Caco-2 (cell line): ENCODE measurements at regions not wholly inside any gene's neighbourhood (a gene's known extent, or its start where the extent isn't known, plus 50 kb on each side); places are given as distances from the start of the nearest gene placed in this dataset.

Source experiments
- BruUV-seq: library from RNA; stranded (reverse); fragments of 400-500 nt; replicated peaks from 2 replicates; lab custom pipeline; 2021; lab: Mats Ljungman, UMichigan
- CTCF ChIA-PET: fragments of 300-600 bp; sonication (Branson Sonifier 250); formaldehyde crosslinking; loops from one replicate; lab custom pipeline; 2022; ENCODE audit warnings: antibody characterized with exemption; lab: Charles Lee
- POLR2A ChIA-PET: fragments of 300-600 bp; sonication (Branson Sonifier 250); formaldehyde crosslinking; loops from one replicate; lab custom pipeline; 2022; ENCODE audit warnings: antibody characterized with exemption; lab: Charles Lee
- DNase-seq, 2 experiments: peaks; one replicate each; pipeline versions ENCODE4 v3.0.0 to v3.0.0-alpha.2; 2020 to 2022
- H3K27me3 ChIP-seq: replicated peaks from 2 replicates; pipeline ENCODE4 v1.6.0; 2011; ENCODE audit warnings: low read length; ENCODE audit not compliant: control insufficient read depth, insufficient read depth
- H3K36me3 ChIP-seq: 2 replicates; pipeline ENCODE4 v1.5.1; 2011; ENCODE audit warnings: low read length; ENCODE audit not compliant: control insufficient read depth, insufficient read depth
- H3K4me1 ChIP-seq: fragments of 250-450 bp; sonication (Bioruptor Pico); 2 replicates; pipeline ENCODE4 v1.5.1; 2020; ENCODE audit warnings: mild to moderate bottlenecking
- H3K4me3 ChIP-seq: 2 replicates; pipeline ENCODE4 v1.5.1; 2011; ENCODE audit warnings: low read depth, mild to moderate bottlenecking, control low read depth, low read length
- H3K9me3 ChIP-seq: fragments of 250-450 bp; sonication (Bioruptor Pico); 2 replicates; pipeline ENCODE4 v1.5.1; 2020; ENCODE audit warnings: mild to moderate bottlenecking, moderate library complexity
- H3K27ac Mint-ChIP-seq: one replicate; pipeline ENCODE4 v1.8.0; 2022; ENCODE audit warnings: mixed read lengths; ENCODE audit not compliant: unreplicated experiment
- H3K27me3 Mint-ChIP-seq: one replicate; pipeline ENCODE4 v1.8.0; 2022; ENCODE audit warnings: mixed read lengths; ENCODE audit not compliant: insufficient read depth, unreplicated experiment
- H3K36me3 Mint-ChIP-seq: one replicate; pipeline ENCODE4 v1.8.0; 2022; ENCODE audit warnings: mild to moderate bottlenecking, mixed read lengths; ENCODE audit not compliant: insufficient read depth, unreplicated experiment
- H3K4me1 Mint-ChIP-seq: one replicate; pipeline ENCODE4 v1.8.0; 2022; ENCODE audit warnings: low read depth, mixed read lengths; ENCODE audit not compliant: unreplicated experiment
- H3K4me3 Mint-ChIP-seq: one replicate; pipeline ENCODE4 v1.8.0; 2022; ENCODE audit warnings: mild to moderate bottlenecking, moderate library complexity, mixed read lengths; ENCODE audit not compliant: unreplicated experiment
- H3K9me3 Mint-ChIP-seq: one replicate; pipeline ENCODE4 v1.8.0; 2022; ENCODE audit warnings: mixed read lengths; ENCODE audit not compliant: unreplicated experiment
- CTCF ChIP-seq, 2 experiments: fragments of 200-600 bp in 1 of 2; IDR thresholded peaks; 1 replicate in 1 of 2; 2 replicates in 1 of 2; pipeline versions ENCODE4 v1.5.1 to v1.8.0; 2011 to 2022; ENCODE audit warnings: antibody characterized with exemption in 1 of 2, control low read depth in 1 of 2, inconsistent platforms in 1 of 2, low read depth in 1 of 2, low read length in 1 of 2, mild to moderate bottlenecking in 1 of 2, moderate library complexity in 1 of 2; ENCODE audit not compliant: insufficient read depth in 1 of 2, severe bottlenecking in 1 of 2, unreplicated experiment in 1 of 2
- intact Hi-C: fragments of 100-400 bp; cut with micrococcal nuclease; formaldehyde crosslinking; loops from one replicate; pipeline ENCODE4 v1.10.0; 2022; ENCODE audit not compliant: unreplicated experiment

DNA sequence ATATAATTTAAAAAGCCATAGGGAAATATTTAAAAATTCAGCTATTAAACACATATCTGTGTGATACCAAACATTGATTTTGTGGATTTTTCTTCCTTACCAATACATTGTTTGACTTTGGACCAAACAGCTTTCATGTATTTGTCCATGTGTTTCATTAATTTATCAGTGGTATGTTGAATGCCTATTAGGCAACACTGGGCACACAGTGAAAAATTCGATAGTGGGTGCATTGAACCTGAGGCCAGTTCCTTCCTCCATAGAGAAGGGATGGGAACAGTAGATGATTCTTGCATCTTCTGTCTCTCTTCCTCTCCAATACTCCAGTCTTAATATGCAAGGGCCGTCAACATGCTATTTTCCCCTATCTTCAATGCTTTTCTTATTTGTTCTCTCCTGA, 110.2 kb upstream of the NR3C1 start:
- H3K4me3 ChIP-seq: no peak overlapping the region
- Mint-ChIP-seq H3K36me3 (no peaks in the 10 kb centered on the region), H3K27ac (no peak overlapping the region), H3K9me3 (peaks cover 6% of the 10 kb centered on the region), H3K4me3 (no peak overlapping the region), H3K27me3 (no peaks in the 10 kb centered on the region), H3K4me1 (no peaks in the 10 kb centered on the region)
- H3K4me1 ChIP-seq: no peaks in the 10 kb centered on the region
- ChIA-PET POLR2A (no interaction called here), CTCF (no interaction called here)
- no peaks in the 10 kb centered on the region for H3K36me3 ChIP-seq
- no peaks in the 10 kb centered on the region for H3K9me3 ChIP-seq
- BruUV-seq: no TSS peak
- no peak for TF ChIP-seq CTCF (IDR thresholded peaks at IDR 0.05; ENCODE audit: insufficient read depth in 1 of 2, low read depth in 1 of 2, low read length in 1 of 2, severe bottlenecking in 1 of 2, unreplicated experiment in 1 of 2)
- H3K27me3 ChIP-seq: no peaks in the 10 kb centered on the region
- DNase-seq: no peak
- intact Hi-C loops: no loop called here

DNA sequence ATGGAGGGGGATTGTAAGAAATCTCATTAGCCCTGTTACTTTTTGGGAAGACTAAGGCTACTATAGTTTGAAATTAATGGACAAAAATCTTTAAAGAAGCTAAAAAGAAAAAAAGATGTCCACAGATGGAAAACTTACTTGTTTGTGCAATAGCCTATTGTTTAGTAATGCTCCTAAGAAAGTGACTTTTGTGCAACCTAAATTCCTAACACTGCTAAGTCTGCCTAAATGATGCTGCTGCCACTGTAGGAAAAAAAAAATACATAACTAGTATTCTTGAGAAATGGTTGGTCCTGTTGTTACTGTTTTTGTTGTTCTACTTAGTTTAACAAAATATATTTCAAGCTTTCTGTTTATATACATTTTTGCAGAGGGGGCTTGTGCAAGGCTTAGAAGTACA, 108.2 kb upstream of the NR3C1 start:
- Mint-ChIP-seq H3K4me1 (peaks cover 6% of the 10 kb centered on the region), H3K27me3 (no peaks in the 10 kb centered on the region)

DNA sequence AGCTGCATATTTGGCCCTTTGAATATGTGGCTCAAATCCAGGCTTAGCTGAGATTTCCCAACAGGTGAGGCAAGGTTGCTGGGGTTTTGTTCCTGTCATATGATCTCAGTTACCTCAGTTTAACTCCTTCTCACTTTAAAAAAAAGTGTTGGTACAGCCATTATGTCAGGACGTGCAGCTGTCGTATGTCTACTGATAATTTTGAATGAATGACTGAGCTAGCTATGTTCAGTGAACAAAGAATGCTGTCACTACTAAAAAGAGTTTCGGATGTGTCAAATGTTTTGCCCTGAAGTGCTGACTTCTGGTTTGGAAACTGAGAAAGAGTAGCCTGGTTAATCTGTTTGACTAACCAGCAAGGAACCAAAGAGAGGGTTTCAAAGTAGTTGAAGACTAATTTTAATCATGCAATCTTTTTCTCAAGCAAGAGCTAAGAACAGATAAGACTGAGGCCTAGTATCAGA, 106.3 kb upstream of the NR3C1 start:
- intact Hi-C loops: no loop called here
- H3K4me3 ChIP-seq: no peak overlapping the region
- BruUV-seq: no TSS peak
- POLR2A ChIA-PET: no interaction called here
- no peaks in the 10 kb centered on the region for H3K36me3 ChIP-seq
- no peaks in the 10 kb centered on the region for H3K27me3 Mint-ChIP-seq
- no peaks in the 10 kb centered on the region for H3K9me3 ChIP-seq
- no peaks in the 10 kb centered on the region for H3K36me3 Mint-ChIP-seq
- no peaks in the 10 kb centered on the region for H3K9me3 Mint-ChIP-seq
- H3K27me3 ChIP-seq: no peaks in the 10 kb centered on the region
- no peak overlapping the region for H3K27ac Mint-ChIP-seq
- no peak for DNase-seq
- H3K4me1 Mint-ChIP-seq: peaks cover 6% of the 10 kb centered on the region
- no peak overlapping the region for H3K4me3 Mint-ChIP-seq
- no peak for TF ChIP-seq CTCF (IDR thresholded peaks at IDR 0.05; ENCODE audit: insufficient read depth in 1 of 2, low read depth in 1 of 2, low read length in 1 of 2, severe bottlenecking in 1 of 2, unreplicated experiment in 1 of 2)
- CTCF ChIA-PET: no interaction called here
- 0 out of 2 replicates have a peak, but pooled peaks cover 10% of the 10 kb centered on the region for H3K4me1 ChIP-seq

More for the DNA sequence above, 108.2 kb upstream of the NR3C1 start:
- no peak for TF ChIP-seq CTCF (IDR thresholded peaks at IDR 0.05; ENCODE audit: insufficient read depth in 1 of 2, low read depth in 1 of 2, low read length in 1 of 2, severe bottlenecking in 1 of 2, unreplicated experiment in 1 of 2)
- Mint-ChIP-seq H3K36me3 (no peaks in the 10 kb centered on the region), H3K4me3 (no peak overlapping the region), H3K9me3 (no peaks in the 10 kb centered on the region), H3K27ac (no peak overlapping the region)
- BruUV-seq: no TSS peak
- no peak for DNase-seq
- POLR2A ChIA-PET: no interaction called here
- intact Hi-C loops: no loop called here
- no peaks in the 10 kb centered on the region for H3K27me3 ChIP-seq
- 0 out of 2 replicates have a peak, but pooled peaks cover 6% of the 10 kb centered on the region for H3K4me1 ChIP-seq
- H3K4me3 ChIP-seq: no peak overlapping the region
- CTCF ChIA-PET: no interaction called here
- no peaks in the 10 kb centered on the region for H3K36me3 ChIP-seq
- no peaks in the 10 kb centered on the region for H3K9me3 ChIP-seq
